Trophoblast cell (in vitro differentiated cells and primary cell): ENCODE measurements at regions not wholly inside any gene's neighbourhood (a gene's known extent, or its start where the extent isn't known, plus 50 kb on each side); places are given as distances from the start of the nearest gene placed in this dataset.

Experiments used
- DNase-seq, 2 donors: peaks; one replicate each; pipeline ENCODE4 v3.0.0-alpha.2; 2016
- H2AFZ ChIP-seq: 2 replicates; pipeline ENCODE4 v1.6.1; 2013; ENCODE audit warnings: low read length, moderate library complexity, mild to moderate bottlenecking; ENCODE audit not compliant: insufficient read depth, poor library complexity
- H2AK5ac ChIP-seq: 2 replicates; pipeline ENCODE4 v1.6.1; 2013; ENCODE audit warnings: mild to moderate bottlenecking, low read length
- H2BK120ac ChIP-seq: 2 replicates; pipeline ENCODE4 v1.6.1; 2013; ENCODE audit warnings: low read length, mild to moderate bottlenecking, moderate library complexity; ENCODE audit not compliant: insufficient read depth, poor library complexity
- H2BK12ac ChIP-seq: 2 replicates; pipeline ENCODE4 v1.6.1; 2013; ENCODE audit warnings: mild to moderate bottlenecking, low read length, moderate library complexity
- H2BK5ac ChIP-seq: 2 replicates; pipeline ENCODE4 v1.6.1; 2013; ENCODE audit warnings: low read length, low read depth, moderate library complexity, mild to moderate bottlenecking; ENCODE audit not compliant: poor library complexity
- H3K14ac ChIP-seq: 2 replicates; pipeline ENCODE4 v1.6.1; 2013; ENCODE audit warnings: mild to moderate bottlenecking, low read length
- H3K18ac ChIP-seq: 2 replicates; pipeline ENCODE4 v1.6.1; 2013; ENCODE audit warnings: mild to moderate bottlenecking, low read length
- H3K23ac ChIP-seq: 2 replicates; pipeline ENCODE4 v1.6.1; 2013; ENCODE audit warnings: low read length
- H3K27ac ChIP-seq: 2 replicates; pipeline ENCODE4 v1.5.1; 2013; ENCODE audit warnings: low read depth, mild to moderate bottlenecking, inconsistent platforms, low read length, moderate library complexity
- H3K27me3 ChIP-seq: 2 replicates; pipeline ENCODE4 v1.6.1; 2013; ENCODE audit warnings: inconsistent platforms, mild to moderate bottlenecking, low read length, moderate library complexity; ENCODE audit not compliant: insufficient read depth
- H3K36me3 ChIP-seq, 2 experiments: 1 replicate in 1 of 2; 2 replicates in 1 of 2; pipeline ENCODE4 v1.6.1; 2013; ENCODE audit warnings: low read length in 2 of 2, mild to moderate bottlenecking in 2 of 2, moderate library complexity in 1 of 2; ENCODE audit not compliant: insufficient read depth in 2 of 2, control insufficient read depth in 1 of 2
- H3K4ac ChIP-seq: 2 replicates; pipeline ENCODE4 v1.6.1; 2013; ENCODE audit warnings: low read depth, mild to moderate bottlenecking, low read length, moderate library complexity
- H3K4me1 ChIP-seq, 2 experiments: 1 replicate in 1 of 2; 2 replicates in 1 of 2; pipeline ENCODE4 v1.6.1; 2013; ENCODE audit warnings: low read length in 2 of 2, mild to moderate bottlenecking in 2 of 2, moderate library complexity in 1 of 2; ENCODE audit not compliant: insufficient read depth in 2 of 2, control insufficient read depth in 1 of 2
- H3K4me2 ChIP-seq: 2 replicates; pipeline ENCODE4 v1.6.1; 2013; ENCODE audit warnings: inconsistent platforms, mild to moderate bottlenecking, low read length, moderate library complexity
- H3K4me3 ChIP-seq: 2 replicates; pipeline ENCODE4 v1.5.1; 2013; ENCODE audit warnings: mild to moderate bottlenecking, low read depth, low read length, inconsistent platforms
- H3K79me1 ChIP-seq: one replicate; pipeline ENCODE4 v1.6.1; 2013; ENCODE audit warnings: low read length
- H3K79me2 ChIP-seq: 2 replicates; pipeline ENCODE4 v1.6.1; 2013; ENCODE audit warnings: low read length, mild to moderate bottlenecking; ENCODE audit not compliant: control insufficient read depth, insufficient read depth, poor library complexity
- H3K9ac ChIP-seq: 2 replicates; pipeline ENCODE4 v1.6.1; 2013; ENCODE audit warnings: mild to moderate bottlenecking, low read length
- H3K9me3 ChIP-seq: 2 replicates; pipeline ENCODE4 v1.6.1; 2013; ENCODE audit warnings: low read depth, mild to moderate bottlenecking, control low read depth, inconsistent platforms, low read length; ENCODE audit not compliant: insufficient read depth
- H4K12ac ChIP-seq: 2 replicates; pipeline ENCODE4 v1.6.1; 2013; ENCODE audit warnings: low read depth, mild to moderate bottlenecking, low read length, moderate library complexity
- H4K8ac ChIP-seq: 2 replicates; pipeline ENCODE4 v1.6.1; 2013; ENCODE audit warnings: low read depth, mild to moderate bottlenecking, low read length, moderate library complexity
- H4K91ac ChIP-seq: one replicate; pipeline ENCODE4 v1.6.1; 2013; ENCODE audit warnings: low read depth, mild to moderate bottlenecking, low read length, moderate library complexity
- WGBS: extraction: QIAGEN DNeasy Blood & Tissue Kit; methylation state at CpG from one replicate; pipeline ENCODE4 v1.1.7; 2013; ENCODE audit warnings: missing lambda C conversion rate; ENCODE audit not compliant: insufficient read length, insufficient coverage; ENCODE audit errors: extremely low coverage; 5-methylcytosine and 5-hydroxymethylcytosine counted together

GRCh38 chr2:4039896-4040295, 336.5 kb downstream of the DCDC2C start:
- H3K4me1 ChIP-seq: no peaks in the 10 kb centered on the region
- H3K9me3 ChIP-seq: peaks cover 18% of the 10 kb centered on the region
- no peaks in the 10 kb centered on the region for H3K27me3 ChIP-seq
- no CpG with 5 or more reads among the region's 7 CpGs for WGBS
- H2BK12ac ChIP-seq: no peak overlapping the region
- no peak overlapping the region for H4K91ac ChIP-seq
- H2BK5ac ChIP-seq: no peak overlapping the region
- no peak overlapping the region for H3K4me2 ChIP-seq
- peak overlapping the region; percentile 20 for H3K4me3 ChIP-seq
- H3K4ac ChIP-seq: no peak overlapping the region
- no peak for DNase-seq
- no peak overlapping the region for H4K8ac ChIP-seq
- H3K18ac ChIP-seq: no peak overlapping the region
- no peak overlapping the region for H3K23ac ChIP-seq
- H3K9ac ChIP-seq: peak overlapping the region; percentile 16
- no peak overlapping the region for H2AFZ ChIP-seq
- H2BK120ac ChIP-seq: no peak overlapping the region
- H3K27ac ChIP-seq: no peak overlapping the region
- H3K79me1 ChIP-seq: no peaks in the 10 kb centered on the region
- no peak overlapping the region for H3K14ac ChIP-seq
- H3K79me2 ChIP-seq: no peaks in the 10 kb centered on the region
- no peaks in the 10 kb centered on the region for H3K36me3 ChIP-seq
- H2AK5ac ChIP-seq: no peak overlapping the region
- H4K12ac ChIP-seq: no peak overlapping the region

DNA sequence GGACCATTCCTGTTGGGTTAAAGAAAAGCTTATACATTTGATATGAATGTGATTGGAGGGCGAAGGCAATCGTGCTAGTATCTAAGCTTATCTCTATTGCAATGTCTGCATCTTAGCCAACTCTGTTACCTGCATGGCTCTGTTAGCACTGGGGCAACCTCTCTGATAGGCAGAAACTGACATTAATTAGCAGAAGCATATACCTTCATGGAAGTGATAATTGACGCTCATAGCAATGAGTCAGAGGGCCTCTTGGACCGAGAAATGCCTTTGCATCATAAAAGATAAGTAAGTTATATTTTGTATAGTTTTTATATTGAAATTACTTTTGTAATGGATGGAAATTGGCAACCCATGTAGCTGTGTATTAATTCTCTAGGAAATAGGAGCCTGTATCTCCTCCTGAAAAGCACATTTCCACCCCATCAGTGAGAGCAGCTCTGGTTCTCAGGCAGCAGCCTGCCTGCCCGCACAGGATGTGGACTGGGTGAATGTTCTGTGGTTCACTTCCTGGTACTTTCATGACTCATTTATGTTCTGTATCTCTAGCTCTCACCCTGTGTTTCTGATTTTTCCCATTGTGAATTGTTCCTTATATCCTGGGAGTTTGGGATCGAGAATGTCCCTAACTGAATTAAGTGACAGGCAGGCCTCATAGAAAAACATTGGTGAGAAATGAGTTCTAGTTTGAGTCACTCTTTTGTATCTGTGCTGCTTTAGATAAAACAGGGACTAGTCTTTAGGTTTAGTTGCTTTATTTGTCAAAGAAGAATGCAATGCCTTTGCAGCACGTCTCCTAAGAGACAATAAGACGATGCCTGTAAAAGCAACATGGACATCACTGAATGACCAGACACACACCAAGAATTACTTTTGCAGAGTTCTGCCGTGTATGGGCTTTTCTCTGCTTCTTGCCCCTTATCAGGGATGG, 344.9 kb downstream of the DCDC2C start:
- Histone ChIP-seq H3K79me1 (no peaks in the 10 kb centered on the region), H3K4me3 (no peak overlapping the region), H3K4me1 (no peaks in the 10 kb centered on the region), H2BK12ac (no peak overlapping the region), H3K36me3 (no peaks in the 10 kb centered on the region), H3K4me2 (no peak overlapping the region), H2BK120ac (no peak overlapping the region), H2AK5ac (no peak overlapping the region), H4K91ac (no peak overlapping the region), H3K4ac (no peak overlapping the region), H3K9me3 (peaks cover 2% of the 10 kb centered on the region), H3K27me3 (no peaks in the 10 kb centered on the region), H2BK5ac (no peak overlapping the region), H3K79me2 (no peaks in the 10 kb centered on the region), H3K27ac (no peak overlapping the region), H4K12ac (no peak overlapping the region), H3K18ac (no peak overlapping the region), H4K8ac (no peak overlapping the region), H3K14ac (no peak overlapping the region), H3K23ac (no peak overlapping the region), H3K9ac (no peak overlapping the region), H2AFZ (no peak overlapping the region)
- WGBS: no CpG with 5 or more reads among the region's 9 CpGs
- no peak for DNase-seq

GRCh38 chr2:4049463-4049862, 346.1 kb downstream of the DCDC2C start:
- Histone ChIP-seq H3K79me2 (no peaks in the 10 kb centered on the region), H3K27me3 (no peaks in the 10 kb centered on the region), H2AK5ac (no peak overlapping the region), H3K4ac (no peak overlapping the region), H2BK12ac (no peak overlapping the region), H3K79me1 (no peaks in the 10 kb centered on the region), H3K36me3 (no peaks in the 10 kb centered on the region), H2BK120ac (no peak overlapping the region), H3K27ac (no peak overlapping the region), H3K4me1 (no peaks in the 10 kb centered on the region), H3K4me2 (no peak overlapping the region), H2BK5ac (no peak overlapping the region), H3K9me3 (peaks cover 2% of the 10 kb centered on the region), H2AFZ (no peak overlapping the region), H4K12ac (no peak overlapping the region), H3K14ac (no peak overlapping the region), H3K18ac (no peak overlapping the region), H4K8ac (no peak overlapping the region), H4K91ac (no peak overlapping the region), H3K23ac (no peak overlapping the region), H3K9ac (no peak overlapping the region), H3K4me3 (no peak overlapping the region)
- WGBS: no CpG with 5 or more reads among the region's 3 CpGs
- DNase-seq: no peak

DNA sequence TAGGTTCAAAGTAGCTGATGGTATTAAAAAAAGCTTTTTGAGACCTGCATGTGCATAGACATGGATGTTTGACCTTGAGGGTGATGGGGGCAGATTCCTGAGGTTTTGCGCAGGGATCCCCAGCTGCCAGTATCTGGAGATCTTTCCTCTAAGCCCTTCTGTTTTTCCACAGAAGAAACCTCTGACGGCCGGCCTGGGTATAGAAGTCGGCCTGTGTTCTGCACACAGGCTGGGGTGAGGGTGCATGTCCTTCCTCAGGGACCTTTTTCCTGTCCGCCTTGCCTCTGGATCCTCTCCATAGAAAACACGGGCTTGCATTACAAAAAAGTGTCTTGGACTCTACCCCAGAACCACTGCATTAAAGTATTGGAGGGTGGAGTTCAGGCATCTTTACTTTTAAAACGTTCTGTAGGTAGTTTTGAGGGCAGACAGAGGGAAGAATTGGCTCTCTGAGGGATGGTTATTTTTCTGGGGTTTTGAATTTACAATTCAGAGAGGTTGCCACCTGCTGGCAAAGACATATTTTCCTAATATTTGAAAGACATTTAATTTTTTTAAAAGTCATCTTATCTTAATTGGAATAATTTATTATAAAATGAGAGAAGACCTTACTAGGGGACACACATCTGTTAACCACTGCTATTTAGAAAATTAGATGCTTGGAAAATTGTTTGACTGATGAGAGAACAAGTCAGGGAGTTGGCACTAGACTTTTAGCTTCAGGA, 350.6 kb downstream of the DCDC2C start:
- Histone ChIP-seq H3K27ac (no peak overlapping the region), H2BK120ac (no peak overlapping the region), H3K9ac (no peak overlapping the region), H3K4me3 (no peak overlapping the region), H4K12ac (no peak overlapping the region), H2BK12ac (no peak overlapping the region), H2AK5ac (no peak overlapping the region), H3K4ac (no peak overlapping the region), H4K8ac (no peak overlapping the region), H3K23ac (no peak overlapping the region), H3K18ac (no peak overlapping the region), H3K4me2 (no peak overlapping the region), H4K91ac (no peak overlapping the region), H3K27me3 (no peaks in the 10 kb centered on the region), H3K36me3 (no peaks in the 10 kb centered on the region), H3K4me1 (no peaks in the 10 kb centered on the region), H3K9me3 (peaks cover 2% of the 10 kb centered on the region), H2AFZ (no peak overlapping the region), H3K79me1 (no peaks in the 10 kb centered on the region), H3K79me2 (no peaks in the 10 kb centered on the region), H2BK5ac (no peak overlapping the region), H3K14ac (no peak overlapping the region)
- no CpG with 5 or more reads among the region's 7 CpGs for WGBS
- DNase-seq: no peak
